ENCODE measurements at regions not wholly inside any gene's neighbourhood (a gene's known extent, or its start where the extent isn't known, plus 50 kb on each side); places are given as distances from the start of the nearest gene placed in this dataset.

- no peak for DNase-seq
Observed at GRCh38 chr10:80860719-80861118, 323.0 kb downstream of the SH2D4B start.

- no peak for DNase-seq
Observed at GRCh38 chr10:80861882-80862281, 324.2 kb downstream of the SH2D4B start.

DNA sequence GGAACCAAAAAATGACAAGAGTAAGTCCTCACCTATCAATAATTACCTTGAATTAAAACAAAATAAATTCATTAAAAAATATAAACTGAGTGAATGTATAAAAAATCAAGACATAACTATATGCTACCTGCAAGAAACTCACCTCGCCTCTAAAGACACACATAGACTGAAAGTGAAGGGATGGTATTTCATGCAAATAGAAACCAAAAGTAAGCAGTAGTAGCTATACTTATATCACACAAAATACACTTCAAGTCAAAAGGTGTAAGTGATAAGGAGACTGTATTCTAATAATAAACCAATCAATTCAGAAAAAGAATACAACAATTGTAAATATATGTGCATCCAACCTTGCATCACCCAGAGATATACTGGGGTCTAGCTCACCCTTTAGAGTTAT, 332.6 kb downstream of the SH2D4B start:
- DNase-seq: no peak

DNA sequence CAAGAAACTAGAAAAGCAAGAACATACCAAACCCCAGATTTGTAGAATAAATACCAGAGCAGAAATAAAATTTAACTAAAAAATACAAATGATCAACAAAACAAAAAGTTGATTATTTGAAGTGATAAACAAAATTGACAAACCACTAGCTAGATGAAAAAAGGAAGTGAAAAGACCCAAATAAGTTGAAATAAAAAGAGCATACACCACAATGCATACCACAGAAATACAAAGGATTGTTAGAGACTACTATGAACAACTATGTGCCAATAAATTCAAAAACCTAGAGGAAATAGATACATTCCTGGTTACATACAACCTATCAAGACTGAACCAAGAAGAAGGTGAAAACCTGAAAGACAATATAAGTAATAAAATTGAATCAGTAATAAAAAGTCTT, 333.4 kb downstream of the SH2D4B start:
- DNase-seq: no peak

DNA sequence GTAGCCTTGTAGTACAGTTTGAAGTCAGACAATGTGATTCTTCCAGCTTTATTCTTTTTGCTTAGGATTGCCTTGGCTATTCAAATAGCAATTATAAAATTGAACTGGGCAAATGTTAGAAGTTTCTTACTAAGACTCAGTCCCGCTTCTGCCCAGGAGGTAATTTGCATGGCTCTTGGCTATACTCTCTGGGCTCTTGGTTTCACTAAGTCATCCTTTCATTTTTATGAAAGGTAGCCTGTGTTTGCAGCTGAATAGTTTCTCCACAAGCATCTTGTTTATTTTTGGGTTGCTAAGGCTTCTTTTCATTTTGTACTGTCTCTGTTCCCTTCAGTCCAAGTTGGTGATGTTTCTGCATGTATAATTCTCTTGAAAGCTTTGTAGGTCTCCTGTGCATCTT, 340.6 kb downstream of the SH2D4B start:
- no peak for DNase-seq

DNA sequence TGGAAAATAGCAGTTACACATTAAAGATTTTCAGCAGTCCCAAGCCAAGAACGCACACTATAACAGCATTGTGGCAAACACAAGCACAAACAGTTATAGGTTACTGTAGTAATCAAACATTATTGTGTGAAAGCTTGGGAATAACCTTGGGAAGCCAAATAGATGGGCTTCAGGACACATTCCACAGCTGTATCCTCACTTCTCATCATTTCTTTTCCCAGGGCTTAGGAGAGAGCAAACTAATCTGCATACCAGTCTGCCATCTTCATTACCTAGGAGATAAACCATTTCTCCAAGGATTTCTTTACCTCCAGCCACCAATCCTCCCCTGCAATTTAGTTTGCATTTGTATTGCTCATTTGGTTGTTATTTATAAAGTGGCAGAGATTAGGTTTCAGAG, 352.4 kb downstream of the SH2D4B start:
- DNase-seq: no peak

DNA sequence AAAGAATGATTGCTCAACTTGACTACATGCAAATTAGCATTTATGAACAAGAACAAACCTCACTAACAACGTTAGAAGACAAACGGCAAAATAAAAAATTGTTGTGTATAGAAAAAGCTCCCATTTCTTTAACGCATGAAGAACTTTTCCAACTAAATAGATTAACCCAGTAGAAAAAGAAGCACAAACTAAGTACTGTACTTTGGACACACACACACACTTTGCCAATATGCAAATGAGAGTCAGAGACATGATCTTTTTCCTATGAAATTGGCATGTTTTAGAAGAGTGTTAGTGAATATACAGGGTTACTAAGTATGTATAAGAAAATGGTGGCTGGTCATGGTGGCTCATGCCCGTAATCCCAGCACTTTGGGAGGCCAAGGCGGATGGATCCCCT, 355.6 kb downstream of the SH2D4B start:
- DNase-seq: no peak

DNA sequence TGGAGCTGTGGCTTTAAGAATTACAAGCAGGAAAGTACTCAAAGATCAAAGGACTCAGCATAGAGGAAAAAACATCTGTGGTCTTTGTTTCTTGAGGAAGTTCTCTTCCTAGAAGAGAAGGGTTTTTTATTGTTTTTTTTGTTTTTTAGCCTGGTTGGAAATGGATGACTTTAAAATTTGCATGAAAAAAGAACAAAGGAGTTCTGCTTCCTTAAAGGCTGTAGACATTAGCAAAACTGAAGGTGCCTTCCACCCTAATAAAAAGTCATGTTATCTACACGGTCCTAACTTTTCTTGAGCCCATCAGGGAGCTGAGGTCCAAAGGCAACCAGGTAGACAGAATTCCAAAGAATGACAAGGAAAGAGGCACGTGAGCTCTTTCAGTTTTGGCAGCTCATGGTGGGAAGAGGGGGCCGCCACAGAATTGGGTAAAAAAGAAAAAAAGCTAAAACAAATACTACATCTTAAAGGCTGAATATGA, 356.6 kb downstream of the SH2D4B start:
- DNase-seq: no peak

- DNase-seq: no peak
Observed at GRCh38 chr10:80894797-80895467, 357.2 kb downstream of the SH2D4B start.

DNA sequence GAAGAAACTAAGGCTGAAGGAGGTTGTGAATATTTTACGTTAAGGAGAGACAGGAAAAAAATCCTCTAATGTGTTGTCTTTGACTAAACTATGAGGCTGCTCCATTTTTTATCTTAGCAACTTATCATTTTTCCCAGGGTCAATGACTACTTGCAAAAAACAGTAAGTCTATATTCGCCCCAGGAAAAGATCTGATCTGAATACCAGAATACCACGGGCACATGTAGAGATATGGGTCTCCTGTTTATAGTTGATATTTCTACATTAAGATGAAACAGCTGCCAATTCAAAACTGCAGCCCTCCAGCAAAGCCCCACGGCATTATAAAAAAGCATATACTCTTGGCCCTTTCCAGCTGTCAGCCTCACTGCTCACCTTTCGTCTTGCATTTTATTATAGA, 358.4 kb downstream of the SH2D4B start:
- no peak for DNase-seq

DNA sequence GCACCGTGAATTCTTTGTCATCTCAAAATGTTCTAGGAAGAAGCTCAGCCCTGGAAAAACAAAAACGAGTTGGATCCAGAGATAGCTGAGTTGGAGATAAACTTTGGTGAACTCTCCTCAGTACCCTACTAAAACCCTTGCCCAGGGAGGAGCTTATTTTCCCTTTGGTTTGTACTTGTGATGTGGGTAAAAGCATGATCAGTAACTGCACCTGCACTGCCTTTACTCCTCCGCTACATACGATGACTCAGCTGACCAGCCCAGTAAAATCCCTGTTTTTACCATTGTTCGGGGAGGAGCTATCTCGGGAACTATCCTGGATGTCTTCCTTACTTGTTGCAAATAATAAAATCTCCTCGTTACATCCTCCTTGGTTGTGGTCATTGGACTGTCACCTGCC, 359.3 kb downstream of the SH2D4B start:
- DNase-seq: no peak

DNA sequence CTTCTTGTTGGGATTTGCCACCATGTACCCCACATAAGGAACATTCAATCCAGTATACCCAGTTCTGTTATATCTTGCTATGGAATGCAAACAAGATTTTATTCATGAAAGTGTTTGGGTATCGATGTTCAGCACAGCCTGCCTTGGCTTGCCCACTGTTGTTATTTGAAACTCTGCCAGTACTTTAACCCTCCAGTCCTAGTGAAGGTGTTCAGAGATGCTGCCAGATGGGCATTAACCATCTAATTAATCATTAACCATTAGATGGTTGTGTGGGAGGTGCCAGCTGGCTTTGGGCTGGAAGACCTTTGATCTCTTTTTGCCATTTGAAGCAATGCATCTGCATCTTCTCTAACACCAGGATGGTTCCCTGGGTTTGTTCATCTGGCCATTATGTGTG, 363.0 kb downstream of the SH2D4B start:
- DNase-seq: no peak

DNA sequence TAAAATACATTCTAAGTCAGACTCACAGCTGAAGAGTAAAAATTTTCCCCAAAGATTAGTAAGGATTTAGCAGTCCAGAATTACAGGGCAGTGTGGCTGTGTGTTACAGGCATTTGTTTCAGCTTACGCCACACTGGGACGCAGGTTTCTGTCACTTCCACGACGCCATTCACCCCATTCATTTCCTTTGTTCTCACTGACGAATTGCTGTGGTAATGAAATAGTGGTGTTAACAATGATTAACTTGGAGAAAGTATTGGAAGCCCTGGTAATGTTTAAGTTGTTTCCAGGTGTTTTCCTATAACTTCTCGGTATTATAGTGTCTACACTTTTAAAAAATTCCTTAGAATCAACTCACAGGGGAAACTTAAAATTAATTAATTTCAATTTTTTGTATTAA, 370.9 kb downstream of the SH2D4B start:
- no peak for DNase-seq

- DNase-seq: no peak
Observed at GRCh38 chr10:80909254-80909653, 371.6 kb downstream of the SH2D4B start.

DNA sequence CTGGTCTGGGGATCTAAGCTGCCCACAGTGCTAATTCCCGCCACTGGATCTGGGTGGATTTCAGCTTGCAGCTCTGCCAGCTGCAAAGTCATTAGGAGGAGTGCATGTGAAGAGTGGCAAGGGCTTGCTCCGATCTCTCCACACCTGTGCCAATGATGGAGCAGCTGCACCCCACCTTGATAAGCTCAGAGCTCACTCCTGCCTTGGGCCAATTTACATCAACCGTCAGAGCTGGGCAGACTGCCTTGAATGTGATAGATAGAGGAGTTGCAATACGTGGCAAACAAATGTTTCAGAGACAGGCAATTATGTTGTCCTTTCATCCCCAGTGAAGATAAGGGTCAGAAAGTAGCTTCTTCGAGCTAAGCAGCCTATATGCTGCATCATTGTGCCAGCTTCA, 379.9 kb downstream of the SH2D4B start:
- DNase-seq: no peak

- no peak for DNase-seq
Observed at GRCh38 chr10:80921032-80921431, 383.3 kb downstream of the SH2D4B start.

DNA sequence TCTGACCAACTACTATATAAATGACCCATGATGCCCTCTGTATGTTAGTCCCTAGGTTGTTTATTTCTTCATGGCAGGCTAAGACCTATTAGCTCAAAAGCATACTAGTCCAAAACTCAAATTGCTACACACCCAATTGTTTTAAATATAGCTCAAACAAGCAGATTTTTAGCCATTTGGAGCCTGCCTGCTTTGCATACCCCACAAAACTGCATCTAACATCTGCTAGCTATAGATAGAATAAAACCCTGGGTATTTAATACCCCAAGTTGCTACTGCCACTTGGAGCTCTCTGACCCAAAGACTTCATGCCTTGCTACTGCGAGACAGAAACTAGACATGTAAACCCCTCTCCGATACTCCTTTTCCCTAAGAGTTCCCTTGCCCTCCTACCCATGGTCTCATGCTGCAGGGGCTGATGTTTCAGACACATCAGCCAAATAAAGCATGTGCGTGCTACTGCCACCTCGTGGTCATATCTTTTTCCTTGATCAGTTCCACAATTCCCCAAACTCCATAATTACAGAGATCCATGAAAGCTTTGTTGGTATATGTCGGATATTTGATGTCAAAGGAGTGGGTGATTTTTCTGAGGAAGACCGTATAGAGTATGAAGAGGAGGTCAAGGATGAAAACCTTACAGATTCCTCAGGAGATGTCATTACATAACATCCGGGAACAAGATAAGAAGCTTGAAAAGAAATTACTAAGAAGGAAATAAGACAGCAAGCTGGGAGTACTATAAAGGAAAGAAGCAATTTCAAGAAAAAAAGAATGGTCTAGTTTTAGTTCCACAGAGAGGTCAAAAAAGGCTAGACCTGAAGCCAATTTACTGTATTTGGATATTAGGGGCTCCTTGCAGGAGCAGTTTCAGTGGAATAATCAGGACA, 386.6 kb downstream of the SH2D4B start:
- no peak for DNase-seq

GRCh38 chr10:80927419-80928078, 389.8 kb downstream of the SH2D4B start:
- no peak for DNase-seq

- DNase-seq: no peak
Observed at GRCh38 chr10:80938903-80939302, 401.2 kb downstream of the SH2D4B start.

DNA sequence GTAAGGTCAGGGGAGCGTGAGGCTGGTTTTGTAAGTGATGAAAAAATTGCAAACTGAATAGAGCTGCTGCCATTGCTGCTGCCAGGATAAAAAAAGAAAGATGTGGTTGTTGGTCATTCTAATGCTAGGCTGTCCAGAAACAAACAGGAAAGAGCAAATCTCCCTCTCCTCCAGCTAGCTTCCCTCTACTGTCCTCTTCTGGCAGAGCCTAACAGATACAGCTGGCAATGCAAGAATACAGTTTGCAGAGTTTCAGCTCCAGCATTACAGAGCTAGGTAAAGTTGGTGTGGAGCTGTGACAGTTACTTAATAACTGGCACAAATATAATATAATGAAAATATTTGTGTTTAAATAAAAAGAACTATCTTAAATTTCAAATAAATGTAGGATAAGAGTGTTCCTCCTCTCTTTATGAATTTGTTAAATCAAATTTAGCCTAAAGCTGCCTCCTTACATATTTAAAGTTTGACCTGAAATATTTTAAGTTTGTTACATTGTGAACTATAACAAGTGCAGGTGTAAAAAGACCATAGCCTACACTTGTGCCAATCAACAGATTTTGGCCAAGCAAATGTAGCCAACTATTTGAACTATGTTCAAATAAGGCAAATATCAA, 407.7 kb downstream of the SH2D4B start:
- no peak for DNase-seq

DNA sequence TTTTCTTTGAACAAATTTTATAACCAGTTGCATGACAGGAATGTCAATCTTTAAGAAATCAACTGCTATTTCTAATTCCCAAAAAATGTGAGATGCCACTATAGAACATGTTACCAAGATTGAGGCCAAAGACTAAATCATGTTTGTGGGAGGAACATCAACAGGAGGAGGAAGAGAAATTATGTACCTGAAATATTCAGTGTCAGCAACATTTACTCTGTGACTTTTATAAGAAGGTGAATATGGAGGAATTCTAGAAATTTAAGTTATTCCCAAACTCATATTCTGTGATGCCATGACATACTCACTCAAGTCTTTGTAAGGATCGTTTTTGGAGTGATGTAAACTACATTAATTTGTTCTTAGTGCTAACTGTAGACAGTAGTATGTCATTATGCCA, 408.4 kb downstream of the SH2D4B start:
- DNase-seq: no peak

DNA sequence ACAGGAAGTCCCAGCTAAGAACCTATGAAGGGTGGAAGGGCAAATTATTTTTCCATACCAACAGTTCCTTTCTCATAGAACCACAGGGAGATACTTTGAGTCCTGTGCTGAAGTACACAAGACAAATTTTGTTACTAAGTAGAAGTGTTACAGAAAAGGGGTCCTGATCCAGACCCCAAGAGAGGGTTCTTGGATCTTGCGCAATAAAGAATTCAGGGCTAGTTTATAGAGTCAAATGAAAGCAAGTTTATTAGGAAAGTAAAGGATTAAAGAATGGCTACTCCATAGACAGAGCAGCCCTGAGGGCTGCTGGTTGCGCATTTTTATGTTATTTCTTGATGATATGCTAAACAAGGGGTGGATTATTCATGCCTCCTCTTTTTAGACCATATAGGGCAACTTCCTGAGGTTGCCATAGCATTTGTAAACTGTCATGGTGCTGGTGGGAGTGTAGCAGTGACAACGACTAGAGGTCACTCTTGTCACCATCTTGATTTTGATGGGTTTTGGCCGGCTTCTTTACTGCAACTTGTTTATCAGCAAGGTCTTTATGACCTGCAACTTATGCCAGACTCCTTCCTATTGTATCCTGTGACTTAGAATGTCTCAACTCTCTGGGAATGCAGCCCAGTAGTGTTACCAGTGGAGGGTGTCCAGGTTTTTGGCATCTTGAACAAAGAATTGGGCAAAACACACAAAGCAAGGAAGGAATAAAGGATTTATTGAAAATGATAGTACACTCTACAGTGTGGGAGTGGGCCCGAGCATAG, 409.4 kb downstream of the SH2D4B start:
- DNase-seq: no peak
